K562 (cell line): ENCODE measurements at regions not wholly inside any gene's neighbourhood (a gene's known extent, or its start where the extent isn't known, plus 50 kb on each side); places are given as distances from the start of the nearest gene placed in this dataset.

ENCODE experiments used
- ATAC-seq: fragments of 200-7000 bp; cut with Tn5 transposase; 3 replicates; pipeline ENCODE4 v1.9.1; 2020; ENCODE audit warnings: moderate library complexity
- BruUV-seq: library from RNA; stranded (reverse); fragments of 400-500 nt; replicated peaks from 2 replicates; lab custom pipeline; 2021; lab: Mats Ljungman, UMichigan
- CTCF ChIA-PET: fragments of 300-600 bp; formaldehyde crosslinking; extraction: SDS; loops from one replicate; lab custom pipeline; 2021; ENCODE audit warnings: low intra/inter-chr PET ratio; lab: Yijun Ruan, JAX
- POLR2A ChIA-PET: fragments of 300-600, 350-650 bp; sonication (Branson Sonifier 250); formaldehyde crosslinking; extraction: SDS; loops from one replicate; lab custom pipeline; 2021; ENCODE audit warnings: antibody characterized with exemption, inconsistent platforms; lab: Yijun Ruan, JAX
- DNase-seq, 4 experiments: peaks; one replicate each; pipeline versions ENCODE4 v3.0.0 to v3.0.0-alpha.2; 2011 to 2018; ENCODE audit warnings: low spot score in 3 of 4, mixed read lengths in 3 of 4; ENCODE audit errors: extremely low read depth in 1 of 4
- FAIRE-seq: peaks from 2 replicates; lab custom pipeline; 2011; peaks lifted over from hg19 to GRCh38; lab: Jason Lieb, UNC
- H2AFZ ChIP-seq: 2 replicates; pipeline ENCODE4 v1.6.0; 2011; ENCODE audit warnings: low read depth, low read length, control low read depth, inconsistent platforms
- H3K27ac ChIP-seq: fragments of 200-600 bp; 3 replicates; pipeline ENCODE4 v1.8.0; 2011; ENCODE audit warnings: low read depth, mild to moderate bottlenecking, control low read depth, inconsistent platforms, low read length, moderate library complexity, mixed read lengths; ENCODE audit errors: extremely low read depth
- H3K27me3 ChIP-seq, 2 experiments: fragments of 300-600 bp in 1 of 2; 2 replicates in 1 of 2; 3 replicates in 1 of 2; pipeline versions ENCODE4 v1.6.0 to v1.8.0; 2011; ENCODE audit warnings: inconsistent platforms in 2 of 2, low read length in 2 of 2, mild to moderate bottlenecking in 1 of 2, mixed read lengths in 1 of 2, moderate library complexity in 1 of 2; ENCODE audit not compliant: control insufficient read depth in 2 of 2, insufficient read depth in 2 of 2
- H3K36me3 ChIP-seq: fragments of 300-600 bp; 3 replicates; pipeline ENCODE4 v1.8.0; 2011; ENCODE audit warnings: mild to moderate bottlenecking, low read length, inconsistent platforms; ENCODE audit not compliant: control insufficient read depth, insufficient read depth
- H3K4me1 ChIP-seq, 2 experiments: fragments of 200-600 bp in 1 of 2; replicated peaks in 1 of 2; 2 replicates in 1 of 2; 3 replicates in 1 of 2; pipeline versions ENCODE4 v1.5.1 to v1.8.0; 2011; ENCODE audit warnings: inconsistent platforms in 2 of 2, low read length in 2 of 2, mild to moderate bottlenecking in 1 of 2, mixed read lengths in 1 of 2, moderate library complexity in 1 of 2; ENCODE audit not compliant: control insufficient read depth in 2 of 2, insufficient read depth in 2 of 2
- H3K4me2 ChIP-seq: 2 replicates; pipeline ENCODE4 v1.6.1; 2011; ENCODE audit warnings: low read length, control low read depth, inconsistent platforms, mixed read lengths; ENCODE audit not compliant: insufficient read depth
- H3K4me3 ChIP-seq: fragments of 200-600 bp; sonication (generic), shearing (Covaris generic); 2 replicates; pipeline ENCODE4 v1.5.1; 2016; ENCODE audit warnings: control low read depth, inconsistent platforms
- H3K79me2 ChIP-seq: fragments of 200-600 bp; 3 replicates; pipeline ENCODE4 v1.8.0; 2011; ENCODE audit warnings: low read length, inconsistent platforms; ENCODE audit not compliant: control insufficient read depth, insufficient read depth
- H3K9ac ChIP-seq, 2 experiments: 2 replicates each; pipeline versions ENCODE4 v1.6.0 to v1.6.1; 2011; ENCODE audit warnings: low read depth in 2 of 2, low read length in 2 of 2, control low read depth in 1 of 2, inconsistent platforms in 1 of 2, mild to moderate bottlenecking in 1 of 2, mixed read lengths in 1 of 2; ENCODE audit not compliant: insufficient read depth in 1 of 2
- H3K9me1 ChIP-seq: one replicate; pipeline ENCODE4 v1.6.0; 2011; ENCODE audit warnings: inconsistent platforms, mild to moderate bottlenecking, low read length, moderate library complexity; ENCODE audit not compliant: control insufficient read depth, insufficient read depth
- H3K9me3 ChIP-seq: replicated peaks from 2 replicates; pipeline ENCODE4 v1.5.1; 2011; ENCODE audit warnings: low read depth, low read length, inconsistent platforms; ENCODE audit not compliant: control insufficient read depth, insufficient read depth
- H4K20me1 ChIP-seq: replicated peaks from 2 replicates; pipeline ENCODE4 v1.6.1; 2011; ENCODE audit warnings: low read length, inconsistent platforms, mixed read lengths; ENCODE audit not compliant: control insufficient read depth, insufficient read depth
- in situ Hi-C: fragments of 300-500 bp; cut with MboI; formaldehyde crosslinking; loops from 4 replicates; pipeline ENCODE4 v1.15.0; 2018; ENCODE audit warnings: inconsistent platforms, mixed read lengths
- intact Hi-C: fragments of 100-400 bp; cut with micrococcal nuclease; formaldehyde crosslinking; loops from 2 replicates; pipeline ENCODE4 v1.14.2; 2022
- TF ChIP-seq, protein P1 (sequence below): sonication (generic); formaldehyde crosslinking; IDR thresholded peaks from 2 replicates; pipeline ENCODE4 v1.8.1; 2023; ENCODE audit warnings: mild to moderate bottlenecking, missing genetic modification reagents
- TF ChIP-seq, protein P2 (sequence below): fragments of 250-450 bp; sonication (Bioruptor Pico); IDR thresholded peaks from 2 replicates; pipeline ENCODE4 v1.4.0; 2020; ENCODE audit warnings: mild to moderate bottlenecking
- TF ChIP-seq, protein P3 (sequence below): fragments of 450-650 bp; formaldehyde crosslinking; IDR thresholded peaks from 2 replicates; pipeline ENCODE4 v1.4.0; 2020; ENCODE audit warnings: mild to moderate bottlenecking, moderate library complexity

DNA sequence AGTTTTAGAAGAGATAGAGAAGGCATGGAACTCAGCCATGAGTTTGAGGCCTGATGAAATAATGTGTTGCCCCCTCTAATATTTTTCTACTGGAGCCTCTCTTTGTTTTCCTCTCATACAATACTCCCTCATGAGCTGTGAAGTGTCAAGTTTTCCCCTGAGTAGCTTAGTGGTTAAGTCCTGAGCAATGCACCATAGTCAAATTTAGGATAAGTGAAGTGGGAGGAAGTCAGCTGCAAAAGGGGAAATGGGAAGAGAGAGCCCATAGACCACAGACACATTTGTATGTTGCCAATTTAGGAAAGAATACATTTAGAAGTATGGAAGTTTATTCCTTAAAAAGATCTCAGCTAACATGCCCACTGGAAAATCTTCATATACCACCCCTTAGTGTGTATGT is 171.5 kb upstream of the NREP start:
- no peaks in the 10 kb centered on the region for H3K36me3 ChIP-seq
- in situ Hi-C loops (no loop called here), intact Hi-C loops (no loop called here)
- ChIA-PET CTCF (no interaction called here), POLR2A (no interaction called here)
- H3K4me2 ChIP-seq: no peak overlapping the region
- no TSS peak for BruUV-seq
- FAIRE-seq (no peak), ATAC-seq (no peak), DNase-seq (no peak)
- no peaks in the 10 kb centered on the region for H3K9me1 ChIP-seq
- no peak overlapping the region for H2AFZ ChIP-seq
- no peaks in the 10 kb centered on the region for H3K27me3 ChIP-seq
- no peak overlapping the region for H3K4me3 ChIP-seq
- H3K27ac ChIP-seq: no peak overlapping the region
- no peaks in the 10 kb centered on the region for H4K20me1 ChIP-seq
- TF ChIP-seq, protein P1, sequence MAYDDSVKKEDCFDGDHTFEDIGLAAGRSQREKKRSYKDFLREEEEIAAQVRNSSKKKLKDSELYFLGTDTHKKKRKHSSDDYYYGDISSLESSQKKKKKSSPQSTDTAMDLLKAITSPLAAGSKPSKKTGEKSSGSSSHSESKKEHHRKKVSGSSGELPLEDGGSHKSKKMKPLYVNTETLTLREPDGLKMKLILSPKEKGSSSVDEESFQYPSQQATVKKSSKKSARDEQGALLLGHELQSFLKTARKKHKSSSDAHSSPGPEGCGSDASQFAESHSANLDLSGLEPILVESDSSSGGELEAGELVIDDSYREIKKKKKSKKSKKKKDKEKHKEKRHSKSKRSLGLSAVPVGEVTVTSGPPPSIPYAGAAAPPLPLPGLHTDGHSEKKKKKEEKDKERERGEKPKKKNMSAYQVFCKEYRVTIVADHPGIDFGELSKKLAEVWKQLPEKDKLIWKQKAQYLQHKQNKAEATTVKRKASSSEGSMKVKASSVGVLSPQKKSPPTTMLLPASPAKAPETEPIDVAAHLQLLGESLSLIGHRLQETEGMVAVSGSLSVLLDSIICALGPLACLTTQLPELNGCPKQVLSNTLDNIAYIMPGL (CRISPR knock-in tag): no peak
- TF ChIP-seq, protein P2, sequence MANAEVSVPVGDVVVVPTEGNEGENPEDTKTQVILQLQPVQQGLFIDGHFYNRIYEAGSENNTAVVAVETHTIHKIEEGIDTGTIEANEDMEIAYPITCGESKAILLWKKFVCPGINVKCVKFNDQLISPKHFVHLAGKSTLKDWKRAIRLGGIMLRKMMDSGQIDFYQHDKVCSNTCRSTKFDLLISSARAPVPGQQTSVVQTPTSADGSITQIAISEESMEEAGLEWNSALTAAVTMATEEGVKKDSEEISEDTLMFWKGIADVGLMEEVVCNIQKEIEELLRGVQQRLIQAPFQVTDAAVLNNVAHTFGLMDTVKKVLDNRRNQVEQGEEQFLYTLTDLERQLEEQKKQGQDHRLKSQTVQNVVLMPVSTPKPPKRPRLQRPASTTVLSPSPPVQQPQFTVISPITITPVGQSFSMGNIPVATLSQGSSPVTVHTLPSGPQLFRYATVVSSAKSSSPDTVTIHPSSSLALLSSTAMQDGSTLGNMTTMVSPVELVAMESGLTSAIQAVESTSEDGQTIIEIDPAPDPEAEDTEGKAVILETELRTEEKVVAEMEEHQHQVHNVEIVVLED (CRISPR knock-in tag): no peak
- TF ChIP-seq, protein P3, sequence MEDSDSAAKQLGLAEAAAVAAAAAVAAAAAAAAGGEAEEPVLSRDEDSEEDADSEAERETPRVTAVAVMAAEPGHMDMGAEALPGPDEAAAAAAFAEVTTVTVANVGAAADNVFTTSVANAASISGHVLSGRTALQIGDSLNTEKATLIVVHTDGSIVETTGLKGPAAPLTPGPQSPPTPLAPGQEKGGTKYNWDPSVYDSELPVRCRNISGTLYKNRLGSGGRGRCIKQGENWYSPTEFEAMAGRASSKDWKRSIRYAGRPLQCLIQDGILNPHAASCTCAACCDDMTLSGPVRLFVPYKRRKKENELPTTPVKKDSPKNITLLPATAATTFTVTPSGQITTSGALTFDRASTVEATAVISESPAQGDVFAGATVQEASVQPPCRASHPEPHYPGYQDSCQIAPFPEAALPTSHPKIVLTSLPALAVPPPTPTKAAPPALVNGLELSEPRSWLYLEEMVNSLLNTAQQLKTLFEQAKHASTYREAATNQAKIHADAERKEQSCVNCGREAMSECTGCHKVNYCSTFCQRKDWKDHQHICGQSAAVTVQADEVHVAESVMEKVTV (CRISPR knock-in tag): no peak
- H3K79me2 ChIP-seq: no peaks in the 10 kb centered on the region
- H3K9me3 ChIP-seq: no peaks in the 10 kb centered on the region
- no peaks in the 10 kb centered on the region for H3K4me1 ChIP-seq
- no peak overlapping the region for H3K9ac ChIP-seq
